ENCODE measurements at regions not wholly inside any gene's neighbourhood (a gene's known extent, or its start where the extent isn't known, plus 50 kb on each side); places are given as distances from the start of the nearest gene placed in this dataset.

DNA sequence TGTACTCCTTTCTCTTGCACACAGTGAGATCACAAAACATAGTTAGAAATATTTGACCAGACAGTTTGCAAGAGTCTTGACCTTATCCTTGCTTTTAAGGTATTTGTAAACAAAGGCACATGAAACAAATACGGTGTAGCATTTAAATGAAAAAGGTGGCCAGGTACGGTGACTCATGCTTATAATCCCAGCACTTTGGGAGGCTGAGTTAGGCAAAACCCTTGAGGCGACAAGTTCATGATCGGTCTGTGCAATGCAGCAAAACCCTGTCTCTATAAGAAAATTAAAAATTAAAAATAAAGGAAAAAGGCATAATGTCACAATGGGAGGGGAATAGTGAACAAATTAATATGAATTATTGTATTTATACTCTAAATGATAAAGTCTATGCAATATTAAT lies 109.5 kb upstream of the PIK3C3 start (continued):
- TF ChIP-seq ZBTB4 (CRISPR knock-in tag; IDR thresholded peaks at IDR 0.05) (no peak), POLR2A (IDR thresholded peaks at IDR 0.05; ENCODE audit: low read depth, low read length) (no peak), SREBF2 (IDR thresholded peaks at IDR 0.05; ENCODE audit: low read length) (no peak), NR2C1 (IDR thresholded peaks at IDR 0.05) (no peak), ZNF274 (IDR thresholded peaks at IDR 0.05; ENCODE audit: insufficient read depth, insufficient read length) (no peak), FOXK2 (IDR thresholded peaks at IDR 0.05) (no peak), EGR1 (IDR thresholded peaks at IDR 0.05; ENCODE audit: borderline replicate concordance in 1 of 2, low read depth in 2 of 2, low read length in 2 of 2) (no peak), NFYA (IDR thresholded peaks at IDR 0.05; ENCODE audit: borderline replicate concordance, low read depth, low read length) (no peak)

GRCh38 chr18:41842886-41843285 lies 112.1 kb upstream of the PIK3C3 start:
- no peak overlapping the region for H2AFZ ChIP-seq (ENCODE audit: control insufficient read depth, low read depth, low read length)
- SMC1A ChIA-PET (ENCODE audit: uncharacterized antibody, unreplicated experiment), result no interaction called here
- no peaks in the 10 kb centered on the region for H3K36me3 ChIP-seq (ENCODE audit: control insufficient read depth in 2 of 2, insufficient read depth in 2 of 2, low read length in 1 of 2)
- H3K9me3 ChIP-seq (replicated peaks; ENCODE audit: control insufficient read depth, insufficient read depth, low read length), result no peaks in the 10 kb centered on the region
- CTCF ChIA-PET, result no interaction called here
- no peaks in the 10 kb centered on the region for H3K4me1 ChIP-seq (ENCODE audit: control insufficient read depth, insufficient read depth, low read length)
- BruUV-seq (replicated peaks), result no TSS peak
- no peak for FAIRE-seq
- no peak overlapping the region for H3K27ac ChIP-seq (ENCODE audit: control insufficient read depth, insufficient read depth)
- POLR2A ChIA-PET, result no interaction called here
- DNase-seq (ENCODE audit: low read depth, low spot score), result no peak
- intact Hi-C loops (cut with micrococcal nuclease; ENCODE audit: unreplicated experiment), result no loop called here
- H3K9ac ChIP-seq (ENCODE audit: control insufficient read depth, insufficient read depth, low read length), result no peak overlapping the region
- no peaks in the 10 kb centered on the region for H3K79me2 ChIP-seq (ENCODE audit: control insufficient read depth, insufficient read depth, low read length)
- no peak overlapping the region for H3K4me3 ChIP-seq
- 0 out of 4 replicates have a peak, but pooled peaks cover 0 to 4% of the 10 kb centered on the region in 2 experiments for H3K27me3 ChIP-seq (replicated peaks in 1 of 2; ENCODE audit: control insufficient read depth in 2 of 2, insufficient read depth in 2 of 2, low read length in 1 of 2)
- ATAC-seq, result no peak
- no peak overlapping the region for H3K4me2 ChIP-seq (ENCODE audit: control insufficient read depth, insufficient read depth)
- RAD21 ChIA-PET (ENCODE audit: unreplicated experiment), result no interaction called here
- in situ Hi-C loops (cut with MboI), result no loop called here
- no peaks in the 10 kb centered on the region for H4K20me1 ChIP-seq (ENCODE audit: control insufficient read depth, insufficient read depth)
- 0% methylated on average over 3 of the region's 3 CpGs for WGBS (ENCODE audit: insufficient coverage, insufficient replicate concordance, low lambda C conversion rate, missing lambda C conversion rate)
- TF ChIP-seq SP1 (IDR thresholded peaks at IDR 0.05; ENCODE audit: low read depth, low read length) (no peak), KLF5 (IDR thresholded peaks at IDR 0.05; ENCODE audit: partially characterized antibody) (no peak), ZBTB4 (CRISPR knock-in tag; IDR thresholded peaks at IDR 0.05) (no peak), HDGF (IDR thresholded peaks at IDR 0.05) (no peak), WRNIP1 (IDR thresholded peaks at IDR 0.05; ENCODE audit: borderline replicate concordance, low read depth, low read length) (no peak), TCF3 (IDR thresholded peaks at IDR 0.05; ENCODE audit: borderline replicate concordance, insufficient read depth, low read depth, low read length) (no peak), ETV6 (conservative IDR thresholded peaks at IDR 0.05 in 1 of 2, IDR thresholded peaks at IDR 0.05 in 1 of 2; ENCODE audit: borderline replicate concordance in 1 of 2, low read depth in 1 of 2) (no peak), ASH2L (IDR thresholded peaks at IDR 0.05; ENCODE audit: borderline replicate concordance, low read depth) (no peak), FOXM1 (IDR thresholded peaks at IDR 0.05; ENCODE audit: low read depth, low read length) (no peak), ZNF274 (IDR thresholded peaks at IDR 0.05; ENCODE audit: insufficient read depth, insufficient read length) (no peak), JUND (IDR thresholded peaks at IDR 0.05; ENCODE audit: low read depth, low read length) (no peak), TARDBP (IDR thresholded peaks at IDR 0.05; ENCODE audit: borderline replicate concordance) (no peak)
- TF ChIP-seq, protein P1, sequence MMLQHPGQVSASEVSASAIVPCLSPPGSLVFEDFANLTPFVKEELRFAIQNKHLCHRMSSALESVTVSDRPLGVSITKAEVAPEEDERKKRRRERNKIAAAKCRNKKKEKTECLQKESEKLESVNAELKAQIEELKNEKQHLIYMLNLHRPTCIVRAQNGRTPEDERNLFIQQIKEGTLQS (IDR thresholded peaks at IDR 0.05; ENCODE audit: borderline replicate concordance, extremely low read depth, low read depth, low read length), result no peak

Measured in GM12878 (cell line).